Natural killer cell (primary cell): ENCODE measurements at regions not wholly inside any gene's neighbourhood (a gene's known extent, or its start where the extent isn't known, plus 50 kb on each side); places are given as distances from the start of the nearest gene placed in this dataset.

Source experiments
- ATAC-seq, 3 donors: fragments of 150-1000 bp in 2 of 3; fragments of 200-7000 bp in 1 of 3; cut with Tn5 transposase; 1 replicate in 1 of 3; 2 replicates in 2 of 3; pipeline ENCODE4 v1.10.0; 2021; ENCODE audit warnings: mild to moderate bottlenecking in 2 of 3, moderate library complexity in 2 of 3
- DNase-seq, 2 donors: peaks; one replicate each; pipeline versions ENCODE4 v3.0.0 to v3.0.0-alpha.2; 2013 to 2021; ENCODE audit warnings: mixed read lengths in 1 of 2
- H3K27ac ChIP-seq: one replicate; pipeline ENCODE4 v1.5.1; 2013; ENCODE audit warnings: mild to moderate bottlenecking, low read length
- H3K27me3 ChIP-seq: one replicate; pipeline ENCODE4 v1.6.1; 2013; ENCODE audit warnings: low read length; ENCODE audit not compliant: control insufficient read depth, insufficient read depth
- H3K36me3 ChIP-seq: one replicate; pipeline ENCODE4 v1.6.1; 2013; ENCODE audit warnings: low read length; ENCODE audit not compliant: control insufficient read depth, insufficient read depth
- H3K4me1 ChIP-seq: one replicate; pipeline ENCODE4 v1.6.1; 2013; ENCODE audit warnings: low read length; ENCODE audit not compliant: control insufficient read depth, insufficient read depth
- H3K4me3 ChIP-seq: one replicate; pipeline ENCODE4 v1.5.1; 2013; ENCODE audit warnings: low read length
- H3K9me3 ChIP-seq: one replicate; pipeline ENCODE4 v1.6.1; 2013; ENCODE audit warnings: low read length; ENCODE audit not compliant: control insufficient read depth, insufficient read depth
- H3K27ac Mint-ChIP-seq, 2 donors: one replicate each; pipeline ENCODE4 v1.8.0; 2022; ENCODE audit warnings: mild to moderate bottlenecking in 2 of 2, mixed read lengths in 2 of 2, moderate library complexity in 1 of 2
- H3K27me3 Mint-ChIP-seq, 2 donors: one replicate each; pipeline ENCODE4 v1.8.0; 2022; ENCODE audit warnings: low read depth in 2 of 2, mixed read lengths in 2 of 2
- H3K36me3 Mint-ChIP-seq: one replicate; pipeline ENCODE4 v1.8.0; 2022; ENCODE audit warnings: mixed read lengths
- H3K4me1 Mint-ChIP-seq, 2 donors: one replicate each; pipeline ENCODE4 v1.8.0; 2022; ENCODE audit warnings: mixed read lengths in 2 of 2
- H3K4me3 Mint-ChIP-seq: one replicate; pipeline ENCODE4 v1.8.0; 2022; ENCODE audit warnings: mild to moderate bottlenecking, moderate library complexity, mixed read lengths
- H3K9me3 Mint-ChIP-seq, 2 donors: one replicate each; pipeline ENCODE4 v1.8.0; 2022; ENCODE audit warnings: mixed read lengths in 2 of 2
- CTCF ChIP-seq: fragments of 200-600 bp; IDR thresholded peaks from one replicate; pipeline ENCODE4 v1.8.0; 2022; ENCODE audit warnings: antibody characterized with exemption
- WGBS: methylation state at CpG from one replicate; pipeline ENCODE4 v1.1.7; 2013; ENCODE audit warnings: missing lambda C conversion rate; ENCODE audit not compliant: insufficient coverage; 5-methylcytosine and 5-hydroxymethylcytosine counted together
- intact Hi-C: fragments of 100-400 bp; cut with micrococcal nuclease; formaldehyde crosslinking; loops from one replicate; pipeline ENCODE4 v1.14.2; 2022

- Histone ChIP-seq H3K9me3 (no peaks in the 10 kb centered on the region), H3K4me3 (no peak overlapping the region), H3K36me3 (no peaks in the 10 kb centered on the region), H3K4me1 (no peaks in the 10 kb centered on the region), H3K27ac (no peak overlapping the region), H3K27me3 (no peaks in the 10 kb centered on the region)
- no peak overlapping the region for H3K27ac Mint-ChIP-seq
- TF ChIP-seq CTCF = no peak
- H3K36me3 Mint-ChIP-seq = no peaks in the 10 kb centered on the region
- no peak for DNase-seq
- no peak for ATAC-seq
- H3K9me3 Mint-ChIP-seq = peaks cover 0 to 6% of the 10 kb centered on the region in 2 donors
- WGBS = 43% methylated on average over 1 of the region's 1 CpG
- H3K27me3 Mint-ChIP-seq = no peaks in the 10 kb centered on the region
- H3K4me3 Mint-ChIP-seq = no peak overlapping the region
- H3K4me1 Mint-ChIP-seq = no peaks in the 10 kb centered on the region
- intact Hi-C loops = no loop called here
Measured at GRCh38 chr2:187847245-187848208, 293.3 kb upstream of the TFPI start.

- Mint-ChIP-seq H3K4me1 (no peaks in the 10 kb centered on the region), H3K36me3 (no peaks in the 10 kb centered on the region), H3K27me3 (no peaks in the 10 kb centered on the region), H3K9me3 (peaks cover 0 to 6% of the 10 kb centered on the region in 2 donors), H3K4me3 (no peak overlapping the region), H3K27ac (no peak overlapping the region)
- ATAC-seq = no peak
- H3K4me3 ChIP-seq = no peak overlapping the region
- WGBS = 62% methylated on average over 3 of the region's 5 CpGs
- no peak overlapping the region for H3K27ac ChIP-seq
- H3K4me1 ChIP-seq = no peaks in the 10 kb centered on the region
- intact Hi-C loops = no loop called here
- no peaks in the 10 kb centered on the region for H3K9me3 ChIP-seq
- no peaks in the 10 kb centered on the region for H3K36me3 ChIP-seq
- TF ChIP-seq CTCF = no peak
- no peak for DNase-seq
- H3K27me3 ChIP-seq = no peaks in the 10 kb centered on the region
Measured at GRCh38 chr2:187851955-187852561, 297.8 kb upstream of the TFPI start.

GRCh38 chr2:187853381-187853791 is 299.2 kb upstream of the TFPI start:
- 83% methylated on average over 1 of the region's 1 CpG for WGBS
- H3K9me3 ChIP-seq = no peaks in the 10 kb centered on the region
- Mint-ChIP-seq H3K36me3 (no peaks in the 10 kb centered on the region), H3K4me3 (no peak overlapping the region), H3K9me3 (peaks cover 2 to 6% of the 10 kb centered on the region in 2 donors), H3K27me3 (no peaks in the 10 kb centered on the region), H3K27ac (no peak overlapping the region), H3K4me1 (no peaks in the 10 kb centered on the region)
- no peaks in the 10 kb centered on the region for H3K36me3 ChIP-seq
- H3K27me3 ChIP-seq = no peaks in the 10 kb centered on the region
- intact Hi-C loops = no loop called here
- H3K27ac ChIP-seq = no peak overlapping the region
- ATAC-seq (no peak), DNase-seq (no peak)
- no peak for TF ChIP-seq CTCF
- no peaks in the 10 kb centered on the region for H3K4me1 ChIP-seq
- H3K4me3 ChIP-seq = no peak overlapping the region
